Gastrocnemius medialis (tissue), 4 donors: ENCODE measurements at regions not wholly inside any gene's neighbourhood (a gene's known extent, or its start where the extent isn't known, plus 50 kb on each side); places are given as distances from the start of the nearest gene placed in this dataset.

Experiments used
- ATAC-seq, 2 donors: fragments of 150-250 bp; one replicate each; pipeline ENCODE4 v1.9.1; 2016
- DNase-seq, 2 donors: peaks; one replicate each; pipeline ENCODE4 v3.0.0-alpha.2; 2019
- H3K27ac ChIP-seq, 4 donors: fragments of 200-600 bp; sonication (generic); 1 replicate in 1 of 4; 2 replicates in 3 of 4; pipeline ENCODE4 v1.5.1; 2016 to 2018; ENCODE audit warnings: mild to moderate bottlenecking in 2 of 4, moderate library complexity in 1 of 4
- H3K27me3 ChIP-seq, 3 donors: fragments of 200-600 bp; sonication (generic) in 2 of 3; 1 replicate in 1 of 3; 2 replicates in 2 of 3; pipeline versions ENCODE4 v1.5.1 to v1.6.0; 2016 to 2019; ENCODE audit warnings: mild to moderate bottlenecking in 1 of 3, moderate library complexity in 1 of 3
- H3K36me3 ChIP-seq, 2 donors: fragments of 200-600 bp; sonication (generic) in 1 of 2; one replicate each; pipeline ENCODE4 v1.5.1; 2017 to 2018
- H3K4me1 ChIP-seq, 2 donors: fragments of 200-600 bp; sonication (generic) in 1 of 2; one replicate each; pipeline ENCODE4 v1.5.1; 2016 to 2017; ENCODE audit warnings: mild to moderate bottlenecking in 2 of 2
- H3K4me3 ChIP-seq, 4 donors: fragments of 200-600 bp; sonication (generic) in 3 of 4; 1 replicate in 1 of 4; 2 replicates in 3 of 4; pipeline ENCODE4 v1.5.1; 2016 to 2019; ENCODE audit warnings: mild to moderate bottlenecking in 2 of 4
- H3K9me3 ChIP-seq, 3 donors: fragments of 200-600 bp; sonication (generic) in 2 of 3; 1 replicate in 1 of 3; 2 replicates in 2 of 3; pipeline ENCODE4 v1.5.1; 2016 to 2019
- POLR2A ChIP-seq, 2 donors: fragments of 450-650 bp; IDR thresholded peaks; one replicate each; pipeline ENCODE4 v1.6.1; 2017; ENCODE audit warnings: antibody characterized with exemption in 2 of 2, mild to moderate bottlenecking in 2 of 2, moderate library complexity in 2 of 2
- in situ Hi-C, 4 donors: fragments of 200-750 bp; cut with MboI; loops; one replicate each; pipeline versions ENCODE4 v1.15.0 to v1.8.0; 2017; ENCODE audit warnings: low sequenced_read_pairs in 4 of 4
- intact Hi-C: fragments of 100-400 bp; cut with DNase I; formaldehyde crosslinking; loops from one replicate; pipeline ENCODE4 v1.15.1; 2023; ENCODE audit warnings: low total_unique reads
- TF ChIP-seq, protein P1 (sequence below), 5 experiments: fragments of 450-650 bp in 3 of 5; fragments of 200-600 bp in 2 of 5; sonication (generic) in 2 of 5; IDR thresholded peaks in 4 of 5; conservative IDR thresholded peaks in 1 of 5; 1 replicate in 4 of 5; 2 replicates in 1 of 5; pipeline ENCODE4 v1.5.1; 2016 to 2019; ENCODE audit warnings: antibody characterized with exemption in 5 of 5, mild to moderate bottlenecking in 3 of 5, moderate library complexity in 3 of 5

DNA sequence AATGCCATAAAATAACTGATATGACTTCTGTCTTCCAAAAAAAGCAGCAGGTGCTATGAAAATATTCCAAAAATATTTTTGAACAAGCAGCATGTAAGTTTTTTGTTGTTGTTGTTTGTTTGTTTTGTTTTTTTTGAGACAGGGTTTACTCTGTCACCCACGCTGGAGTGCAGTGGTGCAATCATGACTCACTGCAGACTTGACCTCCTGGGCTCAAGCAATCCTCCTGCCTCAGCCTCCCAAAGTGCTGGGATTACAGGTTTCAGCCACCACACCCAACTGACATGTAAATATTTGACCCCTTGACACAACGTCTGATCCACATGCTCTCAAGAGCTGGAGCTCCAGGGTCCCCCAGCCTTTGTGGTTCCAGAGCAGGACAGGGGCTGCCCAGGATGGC, 98.4 kb downstream of the LITAF start:
- H3K9me3 ChIP-seq = no peaks in the 10 kb centered on the region
- in situ Hi-C loops (no loop called here), intact Hi-C loops (no loop called here)
- DNase-seq = no peak
- TF ChIP-seq, protein P1, sequence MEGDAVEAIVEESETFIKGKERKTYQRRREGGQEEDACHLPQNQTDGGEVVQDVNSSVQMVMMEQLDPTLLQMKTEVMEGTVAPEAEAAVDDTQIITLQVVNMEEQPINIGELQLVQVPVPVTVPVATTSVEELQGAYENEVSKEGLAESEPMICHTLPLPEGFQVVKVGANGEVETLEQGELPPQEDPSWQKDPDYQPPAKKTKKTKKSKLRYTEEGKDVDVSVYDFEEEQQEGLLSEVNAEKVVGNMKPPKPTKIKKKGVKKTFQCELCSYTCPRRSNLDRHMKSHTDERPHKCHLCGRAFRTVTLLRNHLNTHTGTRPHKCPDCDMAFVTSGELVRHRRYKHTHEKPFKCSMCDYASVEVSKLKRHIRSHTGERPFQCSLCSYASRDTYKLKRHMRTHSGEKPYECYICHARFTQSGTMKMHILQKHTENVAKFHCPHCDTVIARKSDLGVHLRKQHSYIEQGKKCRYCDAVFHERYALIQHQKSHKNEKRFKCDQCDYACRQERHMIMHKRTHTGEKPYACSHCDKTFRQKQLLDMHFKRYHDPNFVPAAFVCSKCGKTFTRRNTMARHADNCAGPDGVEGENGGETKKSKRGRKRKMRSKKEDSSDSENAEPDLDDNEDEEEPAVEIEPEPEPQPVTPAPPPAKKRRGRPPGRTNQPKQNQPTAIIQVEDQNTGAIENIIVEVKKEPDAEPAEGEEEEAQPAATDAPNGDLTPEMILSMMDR (IDR thresholded peaks at IDR 0.05 in 4 of 5, conservative IDR thresholded peaks at IDR 0.05 in 1 of 5) = no peak
- TF ChIP-seq POLR2A (IDR thresholded peaks at IDR 0.05) = no peak
- peaks cover 0 to under 1% of the 10 kb centered on the region in 2 donors for H3K36me3 ChIP-seq
- no peaks in the 10 kb centered on the region for H3K4me1 ChIP-seq
- no peak overlapping the region for H3K4me3 ChIP-seq
- ATAC-seq = no peak
- no peaks in the 10 kb centered on the region for H3K27me3 ChIP-seq
- H3K27ac ChIP-seq = no peak overlapping the region

DNA sequence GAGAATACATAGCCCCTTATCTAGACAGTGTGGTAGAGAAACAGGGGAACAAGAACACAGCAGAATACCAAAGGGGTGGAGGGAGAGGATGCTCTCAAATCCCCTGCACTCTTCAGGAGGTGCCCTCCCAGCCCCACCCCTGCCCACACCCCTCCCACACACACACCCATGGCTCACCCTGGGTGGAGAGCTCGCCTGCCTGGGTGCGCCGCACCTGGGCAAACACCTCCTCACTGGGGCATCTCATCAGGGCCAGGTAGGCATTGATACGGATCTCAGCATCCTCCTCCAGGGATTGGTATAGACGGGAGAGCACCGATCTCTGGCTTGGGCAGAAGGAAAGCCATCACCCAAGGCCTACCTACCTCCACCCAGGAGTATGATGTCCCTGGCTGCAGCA, 95.2 kb downstream of the LITAF start:
- in situ Hi-C loops = no loop called here
- H3K27ac ChIP-seq = no peak overlapping the region
- intact Hi-C loops = loop anchor here (10.0 kb wide), 1 partner anchor 223 kb away; no protein-coding TSS in a partner anchor
- no peaks in the 10 kb centered on the region for H3K9me3 ChIP-seq
- no peaks in the 10 kb centered on the region for H3K36me3 ChIP-seq
- TF ChIP-seq POLR2A (IDR thresholded peaks at IDR 0.05) = no peak
- TF ChIP-seq, protein P1 (IDR thresholded peaks at IDR 0.05 in 4 of 5, conservative IDR thresholded peaks at IDR 0.05 in 1 of 5) = no peak
- ATAC-seq (no peak), DNase-seq (no peak)
- H3K4me3 ChIP-seq = no peak overlapping the region
- H3K4me1 ChIP-seq = peaks cover 20% of the 10 kb centered on the region in 2 donors
- no peaks in the 10 kb centered on the region for H3K27me3 ChIP-seq

DNA sequence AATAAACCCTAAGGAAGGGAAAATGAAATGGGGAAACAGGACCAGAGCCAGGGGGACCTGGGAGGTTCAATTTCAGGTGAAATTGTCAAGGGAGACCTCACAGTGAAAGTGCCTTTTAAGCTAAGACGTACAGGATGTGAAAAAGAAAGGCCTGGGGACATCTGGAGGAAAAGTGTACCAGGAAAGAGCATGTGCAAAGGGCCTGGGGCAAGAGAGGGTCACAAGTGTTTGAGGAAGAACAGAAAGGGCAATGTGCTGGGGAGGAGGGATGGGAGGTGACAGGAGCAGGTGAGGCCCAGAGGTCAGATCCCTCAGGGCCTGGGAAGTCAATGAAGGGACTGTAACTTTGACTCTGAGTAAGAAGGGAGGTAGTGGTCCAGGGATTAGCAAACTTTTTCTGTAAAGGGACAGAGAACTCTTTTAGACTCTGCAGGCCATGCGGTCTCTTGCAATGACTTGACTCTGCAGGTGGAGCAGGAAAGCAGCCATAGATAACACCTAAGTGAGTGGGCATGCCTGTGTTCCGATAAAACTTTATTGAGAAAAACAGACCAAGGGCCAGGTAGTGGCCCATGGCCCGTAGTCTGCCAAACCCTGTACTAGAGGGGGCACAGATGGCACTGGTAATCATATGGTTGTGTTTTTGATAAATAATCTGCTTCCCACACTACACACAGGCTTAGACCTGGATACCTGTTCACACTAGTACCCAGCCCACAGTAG, 93.8 kb downstream of the LITAF start:
- ATAC-seq (no peak), DNase-seq (no peak)
- TF ChIP-seq POLR2A (IDR thresholded peaks at IDR 0.05) = no peak
- TF ChIP-seq, protein P1 (IDR thresholded peaks at IDR 0.05 in 4 of 5, conservative IDR thresholded peaks at IDR 0.05 in 1 of 5) = no peak
- H3K27me3 ChIP-seq = no peaks in the 10 kb centered on the region
- no peaks in the 10 kb centered on the region for H3K36me3 ChIP-seq
- intact Hi-C loops (loop anchor here (10.0 kb wide), 1 partner anchor 222 kb away; no protein-coding TSS in a partner anchor), in situ Hi-C loops (no loop called here)
- H3K9me3 ChIP-seq = no peaks in the 10 kb centered on the region
- no peak overlapping the region for H3K4me3 ChIP-seq
- H3K27ac ChIP-seq = peak overlapping the region in 3 of 4 donors; percentile 20 to 57 (median 54)
- H3K4me1 ChIP-seq = peaks cover 31 to 33% of the 10 kb centered on the region in 2 donors

DNA sequence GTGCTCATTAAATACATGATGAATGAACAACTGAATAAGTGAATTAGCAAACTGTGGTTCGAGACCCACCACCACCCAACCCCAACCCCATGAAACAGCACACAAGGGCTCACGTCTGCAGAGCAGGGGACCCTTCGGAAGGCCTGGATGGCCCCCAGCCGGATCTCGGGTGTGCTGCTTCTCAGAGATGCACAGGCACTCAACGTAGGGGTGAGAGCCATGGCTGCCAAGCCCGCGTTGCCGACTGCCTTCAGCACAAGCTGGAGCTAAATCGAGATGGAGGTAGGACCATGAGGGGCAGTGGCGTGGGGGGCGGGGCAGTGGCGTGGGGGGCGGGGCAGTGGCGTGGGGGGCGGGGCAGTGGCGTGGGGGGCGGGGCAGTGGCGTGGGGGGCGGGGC, 93.2 kb downstream of the LITAF start:
- Histone ChIP-seq H3K27me3 (no peaks in the 10 kb centered on the region), H3K4me1 (peaks cover 33 to 34% of the 10 kb centered on the region in 2 donors), H3K36me3 (no peaks in the 10 kb centered on the region), H3K4me3 (no peak overlapping the region), H3K27ac (peak overlapping the region in 3 of 4 donors; percentile 20 to 57 (median 54)), H3K9me3 (no peaks in the 10 kb centered on the region)
- intact Hi-C loops = loop anchor here (10.0 kb wide), 1 partner anchor 221 kb away; no protein-coding TSS in a partner anchor
- ATAC-seq (no peak), DNase-seq (no peak)
- in situ Hi-C loops = no loop called here
- TF ChIP-seq, protein P1 (IDR thresholded peaks at IDR 0.05 in 4 of 5, conservative IDR thresholded peaks at IDR 0.05 in 1 of 5) = no peak
- no peak for TF ChIP-seq POLR2A (IDR thresholded peaks at IDR 0.05)
